ENCODE measurements at regions not wholly inside any gene's neighbourhood (a gene's known extent, or its start where the extent isn't known, plus 50 kb on each side); places are given as distances from the start of the nearest gene placed in this dataset.
"Not testable (repeated sequence)": the region's sequence is repeated elsewhere in the genome, so short reads cannot be mapped to it uniquely, and the experiment has no call there.

GRCh38 chr11:104776501-104777170 is 121.6 kb downstream of the CASP12 start:
- TF ChIP-seq MAX (IDR thresholded peaks at IDR 0.05; ENCODE audit: low read depth, low read length) (no peak), POLR2A (IDR thresholded peaks at IDR 0.05; ENCODE audit: extremely low read depth, insufficient read length) (no peak)
- TF ChIP-seq, protein P1, sequence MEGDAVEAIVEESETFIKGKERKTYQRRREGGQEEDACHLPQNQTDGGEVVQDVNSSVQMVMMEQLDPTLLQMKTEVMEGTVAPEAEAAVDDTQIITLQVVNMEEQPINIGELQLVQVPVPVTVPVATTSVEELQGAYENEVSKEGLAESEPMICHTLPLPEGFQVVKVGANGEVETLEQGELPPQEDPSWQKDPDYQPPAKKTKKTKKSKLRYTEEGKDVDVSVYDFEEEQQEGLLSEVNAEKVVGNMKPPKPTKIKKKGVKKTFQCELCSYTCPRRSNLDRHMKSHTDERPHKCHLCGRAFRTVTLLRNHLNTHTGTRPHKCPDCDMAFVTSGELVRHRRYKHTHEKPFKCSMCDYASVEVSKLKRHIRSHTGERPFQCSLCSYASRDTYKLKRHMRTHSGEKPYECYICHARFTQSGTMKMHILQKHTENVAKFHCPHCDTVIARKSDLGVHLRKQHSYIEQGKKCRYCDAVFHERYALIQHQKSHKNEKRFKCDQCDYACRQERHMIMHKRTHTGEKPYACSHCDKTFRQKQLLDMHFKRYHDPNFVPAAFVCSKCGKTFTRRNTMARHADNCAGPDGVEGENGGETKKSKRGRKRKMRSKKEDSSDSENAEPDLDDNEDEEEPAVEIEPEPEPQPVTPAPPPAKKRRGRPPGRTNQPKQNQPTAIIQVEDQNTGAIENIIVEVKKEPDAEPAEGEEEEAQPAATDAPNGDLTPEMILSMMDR (IDR thresholded peaks at IDR 0.05; ENCODE audit: low read depth, low read length): no peak
- no peak for DNase-seq (ENCODE audit: low read depth)
- no peak overlapping the region for H3K4me3 ChIP-seq (ENCODE audit: low read depth, low read length)

- no peak overlapping the region for H3K4me3 ChIP-seq (ENCODE audit: low read depth, low read length)
- TF ChIP-seq, protein P1 (IDR thresholded peaks at IDR 0.05; ENCODE audit: low read depth, low read length): no peak
- no peak for TF ChIP-seq POLR2A (IDR thresholded peaks at IDR 0.05; ENCODE audit: extremely low read depth, insufficient read length)
- TF ChIP-seq MYC (IDR thresholded peaks at IDR 0.05; ENCODE audit: low read depth, low read length): no peak
- no peak for TF ChIP-seq MAX (IDR thresholded peaks at IDR 0.05; ENCODE audit: low read depth, low read length)
- DNase-seq (ENCODE audit: low read depth): no peak
These were observed 123.7 kb downstream of the CASP12 start for GRCh38 chr11:104774578-104774977.

DNA sequence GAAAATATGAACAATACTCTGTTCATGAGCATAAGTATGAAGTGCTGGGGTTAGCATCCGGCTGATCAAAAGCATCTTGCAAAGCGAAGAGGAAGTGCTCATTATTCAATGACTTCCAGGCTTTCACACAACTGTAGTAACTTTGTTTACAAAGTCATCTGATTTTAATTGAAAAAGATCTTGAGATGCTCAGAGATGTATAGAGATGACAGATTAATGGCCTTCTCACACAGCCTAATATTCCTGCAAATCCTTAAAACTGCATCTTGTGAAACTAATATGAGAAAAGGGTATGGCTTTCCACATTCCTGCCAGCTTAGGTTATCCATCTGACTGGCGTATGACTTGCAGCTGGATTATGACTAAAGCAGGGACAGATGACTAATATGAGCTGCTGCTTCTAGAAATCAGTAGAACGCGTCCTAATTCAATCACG is 125.4 kb downstream of the CASP12 start:
- TF ChIP-seq MYC (IDR thresholded peaks at IDR 0.05; ENCODE audit: low read depth, low read length) (no peak), MAX (IDR thresholded peaks at IDR 0.05; ENCODE audit: low read depth, low read length) (no peak), POLR2A (IDR thresholded peaks at IDR 0.05; ENCODE audit: extremely low read depth, insufficient read length) (no peak)
- TF ChIP-seq, protein P1 (IDR thresholded peaks at IDR 0.05; ENCODE audit: low read depth, low read length): no peak
- no peak overlapping the region for H3K4me3 ChIP-seq (ENCODE audit: low read depth, low read length)
- DNase-seq (ENCODE audit: low read depth): no peak

DNA sequence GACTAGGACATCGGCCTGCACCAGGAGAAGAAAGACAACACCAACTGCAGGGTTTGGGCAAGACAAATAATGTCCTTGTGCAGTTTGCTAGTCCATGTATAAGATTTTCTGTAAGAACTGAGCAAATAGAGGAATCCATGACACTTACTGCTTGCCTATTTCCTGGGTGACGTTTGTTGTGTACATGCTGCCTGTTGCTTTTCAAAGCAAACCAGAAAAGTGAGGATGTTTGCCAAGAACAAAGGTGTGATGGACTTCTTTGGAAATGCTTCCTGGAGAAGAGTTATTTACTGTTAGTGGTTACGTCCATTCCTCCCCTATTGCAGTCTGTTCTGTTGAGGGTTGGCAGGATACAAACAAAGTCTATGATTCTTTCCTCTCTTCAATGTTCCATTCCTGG is 126.5 kb downstream of the CASP12 start:
- TF ChIP-seq, protein P1 (IDR thresholded peaks at IDR 0.05; ENCODE audit: low read depth, low read length): no peak
- TF ChIP-seq MYC (IDR thresholded peaks at IDR 0.05; ENCODE audit: low read depth, low read length): no peak
- TF ChIP-seq MAX (IDR thresholded peaks at IDR 0.05; ENCODE audit: low read depth, low read length): no peak
- TF ChIP-seq POLR2A (IDR thresholded peaks at IDR 0.05; ENCODE audit: extremely low read depth, insufficient read length): no peak
- no peak overlapping the region for H3K4me3 ChIP-seq (ENCODE audit: low read depth, low read length)
- DNase-seq (ENCODE audit: low read depth): no peak

DNA sequence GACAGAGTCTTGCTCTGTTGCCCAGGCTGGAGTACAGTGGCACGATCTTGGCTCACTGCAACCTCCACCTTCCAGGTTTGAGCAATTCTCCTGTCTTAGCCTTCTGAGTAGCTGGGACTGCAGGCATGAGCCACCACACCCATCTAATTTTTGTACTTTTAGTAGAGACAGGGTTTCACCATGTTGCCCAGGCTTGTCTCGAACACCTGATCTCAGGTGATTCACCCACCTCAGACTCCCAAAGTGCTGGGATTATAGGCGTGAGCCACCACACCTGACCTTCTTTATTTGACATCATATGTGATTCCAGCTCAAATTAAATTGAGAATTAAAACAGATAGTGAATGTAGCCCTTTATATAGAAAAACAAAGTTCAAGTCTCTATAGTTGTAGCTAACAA is 127.2 kb downstream of the CASP12 start:
- not testable (repeated sequence) for H3K4me3 ChIP-seq (ENCODE audit: low read depth, low read length); DNase-seq (ENCODE audit: low read depth)

- no peak for DNase-seq (ENCODE audit: low read depth)
- TF ChIP-seq MAX (IDR thresholded peaks at IDR 0.05; ENCODE audit: low read depth, low read length) (no peak), MYC (IDR thresholded peaks at IDR 0.05; ENCODE audit: low read depth, low read length) (no peak), POLR2A (IDR thresholded peaks at IDR 0.05; ENCODE audit: extremely low read depth, insufficient read length) (no peak)
- TF ChIP-seq, protein P1 (IDR thresholded peaks at IDR 0.05; ENCODE audit: low read depth, low read length): no peak
- no peak overlapping the region for H3K4me3 ChIP-seq (ENCODE audit: low read depth, low read length)
These were observed 132.7 kb downstream of the CASP12 start for GRCh38 chr11:104765401-104766095.
